Astrocyte of the hippocampus (primary cell): ENCODE measurements at regions not wholly inside any gene's neighbourhood (a gene's known extent, or its start where the extent isn't known, plus 50 kb on each side); places are given as distances from the start of the nearest gene placed in this dataset.
"Not testable (repeated sequence)": the region's sequence is repeated elsewhere in the genome, so short reads cannot be mapped to it uniquely, and the experiment has no call there.

ENCODE experiments used
- DNase-seq: peaks from one replicate; pipeline ENCODE4 v3.0.0; 2011; ENCODE audit warnings: low read depth, low spot score

GRCh38 chr7:142698429-142698828, 50.8 kb upstream of the PRSS1 start:
- DNase-seq, result no peak

GRCh38 chr7:142697270-142697669, 52.0 kb upstream of the PRSS1 start:
- no peak for DNase-seq

- no peak for DNase-seq
Observed at GRCh38 chr7:142696456-142697179, 52.7 kb upstream of the PRSS1 start.

- no peak for DNase-seq
Observed at GRCh38 chr7:142693911-142694310, 55.4 kb upstream of the PRSS1 start.

GRCh38 chr7:142690554-142691182, 58.6 kb upstream of the PRSS1 start:
- no peak for DNase-seq

- DNase-seq, result no peak
Observed at GRCh38 chr7:142689439-142690120, 59.7 kb upstream of the PRSS1 start.

- no peak for DNase-seq
Observed at GRCh38 chr7:142685877-142686508, 63.3 kb upstream of the PRSS1 start.

- no peak for DNase-seq
Observed at GRCh38 chr7:142681314-142682092, 67.8 kb upstream of the PRSS1 start.

GRCh38 chr7:142671506-142671905, 77.8 kb upstream of the PRSS1 start:
- DNase-seq, result no peak

GRCh38 chr7:142670511-142670910, 78.8 kb upstream of the PRSS1 start:
- DNase-seq, result no peak

GRCh38 chr7:142669074-142669654, 80.1 kb upstream of the PRSS1 start:
- peak; percentile 14 for DNase-seq

- no peak for DNase-seq
Observed at GRCh38 chr7:142668495-142668894, 80.8 kb upstream of the PRSS1 start.

GRCh38 chr7:142657376-142657775, 91.9 kb upstream of the PRSS1 start:
- no peak for DNase-seq

- no peak for DNase-seq
Observed at GRCh38 chr7:142654398-142654797, 94.9 kb upstream of the PRSS1 start.

- no peak for DNase-seq
Observed at GRCh38 chr7:142647749-142648148, 101.5 kb upstream of the PRSS1 start.

- no peak for DNase-seq
Observed at GRCh38 chr7:142646386-142647140, 102.7 kb upstream of the PRSS1 start.

GRCh38 chr7:142645777-142646176, 103.5 kb upstream of the PRSS1 start:
- no peak for DNase-seq

- no peak for DNase-seq
Observed at GRCh38 chr7:142642316-142642715, 107.0 kb upstream of the PRSS1 start.

- not testable (repeated sequence) for DNase-seq
Observed at GRCh38 chr7:142641252-142641651, 108.0 kb upstream of the PRSS1 start.

- DNase-seq, result no peak
Observed at GRCh38 chr7:142638581-142638980, 110.7 kb upstream of the PRSS1 start.
